ENCODE measurements at regions not wholly inside any gene's neighbourhood (a gene's known extent, or its start where the extent isn't known, plus 50 kb on each side); places are given as distances from the start of the nearest gene placed in this dataset.
A peak's percentile ranks its signal among the peaks of the same experiment; 100 is the strongest.

- peaks cover 11% of the 10 kb centered on the region for H3K4me1 Mint-ChIP-seq (ENCODE audit: low read depth)
- H3K27ac Mint-ChIP-seq, result peak overlapping the region; percentile 72
- no peaks in the 10 kb centered on the region for H3K27me3 Mint-ChIP-seq (ENCODE audit: low read depth)
- H3K9me3 Mint-ChIP-seq, result peaks cover 24% of the 10 kb centered on the region
- no peak overlapping the region for H3K4me3 Mint-ChIP-seq
- H3K36me3 Mint-ChIP-seq (ENCODE audit: low read depth), result peaks cover 6% of the 10 kb centered on the region
Measured at GRCh38 chr14:96961895-96962294, 164.7 kb downstream of the VRK1 start.

- Mint-ChIP-seq H3K9me3 (peaks cover 27% of the 10 kb centered on the region), H3K36me3 (ENCODE audit: low read depth) (peaks cover 6% of the 10 kb centered on the region), H3K27ac (peak overlapping the region; percentile 72), H3K4me1 (ENCODE audit: low read depth) (peaks cover 11% of the 10 kb centered on the region), H3K27me3 (ENCODE audit: low read depth) (no peaks in the 10 kb centered on the region), H3K4me3 (no peak overlapping the region)
Measured at GRCh38 chr14:96962337-96962736, 165.2 kb downstream of the VRK1 start.

DNA sequence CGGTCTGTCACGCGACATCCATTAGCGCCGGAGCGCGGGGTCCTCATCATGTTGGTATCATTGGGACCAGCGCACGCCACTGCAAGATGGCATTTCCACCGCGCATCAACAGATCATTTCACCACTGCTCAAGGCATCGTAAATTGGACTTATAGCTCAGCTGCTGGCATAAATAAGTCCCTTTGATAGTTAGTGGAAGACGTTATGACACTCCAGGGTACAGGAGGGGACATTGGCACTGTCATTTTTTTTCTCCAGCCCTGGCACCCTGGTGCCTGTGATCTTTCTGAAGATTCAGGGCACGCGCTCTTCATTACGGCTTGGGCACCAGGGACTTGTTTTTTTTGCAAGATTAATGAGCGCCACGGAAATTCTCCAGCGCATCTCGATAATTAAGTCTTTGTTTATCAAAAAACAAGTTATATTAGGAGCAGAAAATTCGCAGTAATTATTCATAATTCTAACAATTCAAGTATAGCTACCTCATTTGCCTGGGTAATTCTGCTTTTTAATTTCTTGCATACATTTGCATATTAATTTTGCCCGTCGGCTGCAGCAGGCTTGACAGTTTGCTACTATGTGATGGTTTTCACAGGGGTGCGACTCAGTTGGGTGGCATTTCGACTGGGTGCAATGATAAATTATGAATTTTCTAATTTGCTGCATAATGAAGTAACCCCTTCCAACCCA is 167.7 kb downstream of the VRK1 start:
- Mint-ChIP-seq H3K27ac (no peak overlapping the region), H3K4me1 (ENCODE audit: low read depth) (peaks cover 11% of the 10 kb centered on the region), H3K9me3 (peaks cover 34% of the 10 kb centered on the region), H3K36me3 (ENCODE audit: low read depth) (peaks cover 6% of the 10 kb centered on the region), H3K4me3 (no peak overlapping the region), H3K27me3 (ENCODE audit: low read depth) (no peaks in the 10 kb centered on the region)

DNA sequence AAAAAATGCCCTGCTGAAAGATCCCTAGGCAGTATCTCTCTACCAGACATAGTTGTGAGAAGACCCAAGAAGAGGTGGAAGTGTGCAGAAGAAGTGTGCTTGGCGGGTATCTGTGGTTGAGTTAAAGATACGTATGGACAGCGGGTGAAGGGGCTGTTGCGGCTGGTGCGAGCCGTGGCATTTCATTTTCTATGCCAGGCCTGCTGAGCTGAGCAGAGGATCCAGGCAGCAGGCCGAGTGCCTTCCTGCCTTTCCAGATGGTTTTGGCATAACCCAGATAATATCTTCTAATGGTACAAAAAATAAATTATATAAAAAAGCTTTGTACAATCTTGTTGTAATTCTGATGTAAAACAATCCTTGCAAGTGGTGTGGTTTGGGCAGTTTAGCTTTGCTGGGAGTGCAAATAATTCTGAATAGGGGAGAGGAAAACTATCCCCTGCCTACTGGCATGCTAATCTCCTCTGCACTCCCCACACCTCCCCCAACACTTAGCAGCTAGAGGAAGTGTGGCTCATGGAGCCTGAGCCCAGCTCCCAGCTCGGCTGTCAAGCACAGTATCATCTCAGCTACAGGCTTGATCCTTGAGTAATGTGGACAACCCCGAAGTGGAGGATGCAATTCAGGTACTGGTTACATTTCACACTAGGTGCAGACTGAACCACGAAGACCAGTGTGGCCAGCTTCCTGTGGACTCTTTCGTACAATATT is 168.9 kb downstream of the VRK1 start:
- no peaks in the 10 kb centered on the region for H3K27me3 Mint-ChIP-seq (ENCODE audit: low read depth)
- no peak overlapping the region for H3K27ac Mint-ChIP-seq
- H3K36me3 Mint-ChIP-seq (ENCODE audit: low read depth), result peaks cover 6% of the 10 kb centered on the region
- H3K9me3 Mint-ChIP-seq, result peaks cover 27% of the 10 kb centered on the region
- peaks cover 11% of the 10 kb centered on the region for H3K4me1 Mint-ChIP-seq (ENCODE audit: low read depth)
- no peak overlapping the region for H3K4me3 Mint-ChIP-seq

DNA sequence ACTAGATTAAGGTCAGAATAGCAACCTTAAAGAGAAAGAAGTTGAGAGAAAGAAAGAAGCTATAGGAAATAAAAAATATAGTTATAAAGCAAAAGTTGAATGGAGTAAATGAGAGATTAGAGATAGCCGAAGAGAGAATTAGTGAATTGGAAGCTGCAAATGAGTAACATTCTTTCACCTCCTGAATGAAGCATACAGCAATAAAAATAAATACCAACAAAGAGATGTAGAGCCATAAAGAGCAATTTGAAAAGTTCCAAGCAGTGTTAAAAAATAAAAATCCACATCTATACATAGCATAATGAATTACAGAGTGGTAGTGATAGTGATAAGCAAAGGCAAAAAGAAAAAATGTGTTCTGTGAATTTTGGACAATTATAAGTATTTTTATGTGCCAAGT is 177.9 kb downstream of the VRK1 start:
- H3K9me3 Mint-ChIP-seq, result peaks cover 23% of the 10 kb centered on the region
- no peaks in the 10 kb centered on the region for H3K4me1 Mint-ChIP-seq (ENCODE audit: low read depth)
- H3K27ac Mint-ChIP-seq, result no peak overlapping the region
- no peaks in the 10 kb centered on the region for H3K36me3 Mint-ChIP-seq (ENCODE audit: low read depth)
- no peak overlapping the region for H3K4me3 Mint-ChIP-seq
- H3K27me3 Mint-ChIP-seq (ENCODE audit: low read depth), result peaks cover 16% of the 10 kb centered on the region

DNA sequence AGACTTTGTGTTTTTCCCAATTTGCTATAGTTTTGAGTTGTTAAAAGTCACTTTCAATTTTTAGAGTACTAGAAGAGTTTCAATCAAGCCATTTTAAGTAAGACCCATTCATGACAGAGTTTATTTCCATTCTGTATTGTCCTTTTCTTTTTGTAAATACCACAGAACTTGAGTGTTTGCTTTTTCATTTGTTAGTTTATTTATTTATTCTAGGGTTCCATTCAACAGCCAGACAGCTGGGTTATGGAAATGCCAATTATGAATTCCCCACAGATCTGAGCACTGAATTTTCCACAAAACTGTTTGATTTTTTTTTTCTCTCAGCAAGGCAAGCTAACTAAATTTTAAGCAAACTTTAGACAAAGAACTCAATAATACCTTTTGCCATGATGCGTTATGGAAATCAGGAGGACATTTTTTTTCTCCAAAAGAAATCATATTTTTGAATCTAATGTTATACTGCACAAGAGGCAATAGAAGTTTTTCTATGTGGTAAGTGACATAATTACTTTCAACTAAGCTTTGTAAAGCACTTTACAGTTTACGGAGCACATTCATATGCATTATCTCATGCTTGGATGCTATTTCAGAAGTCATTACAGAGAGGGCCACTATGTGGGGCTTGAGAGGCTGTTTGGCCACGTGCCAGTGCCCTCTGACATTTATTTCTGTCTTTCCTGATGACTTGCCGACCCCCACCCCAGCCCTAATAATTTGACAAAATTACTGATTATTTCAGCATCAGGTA is 181.5 kb downstream of the VRK1 start:
- Mint-ChIP-seq H3K4me3 (no peak overlapping the region), H3K36me3 (ENCODE audit: low read depth) (no peaks in the 10 kb centered on the region), H3K27me3 (ENCODE audit: low read depth) (peaks cover 16% of the 10 kb centered on the region), H3K9me3 (peaks cover 25% of the 10 kb centered on the region), H3K27ac (no peak overlapping the region), H3K4me1 (ENCODE audit: low read depth) (no peaks in the 10 kb centered on the region)

DNA sequence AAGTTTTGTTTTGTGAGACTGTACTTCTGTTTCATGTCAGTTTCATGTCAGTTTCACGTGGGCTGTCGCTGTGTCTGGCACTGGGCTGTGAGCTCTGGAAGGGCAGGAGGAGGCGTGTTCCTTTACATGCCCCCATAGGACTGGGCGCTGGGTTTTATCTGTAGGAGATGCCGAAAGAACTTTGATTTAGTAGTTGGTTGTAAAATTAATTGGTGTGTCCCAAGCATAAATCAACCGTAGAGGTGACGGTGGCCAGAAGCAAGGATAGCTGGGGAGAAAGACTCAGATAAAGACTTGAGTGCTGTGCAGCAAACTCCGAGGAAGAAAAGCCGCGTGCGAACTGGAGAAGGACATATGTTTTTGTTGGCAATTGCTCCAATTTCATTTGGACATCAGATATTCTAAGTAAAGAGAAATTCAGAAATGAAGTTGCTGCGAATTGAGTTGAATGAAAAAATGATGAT is 182.5 kb downstream of the VRK1 start:
- no peak overlapping the region for H3K27ac Mint-ChIP-seq
- H3K4me1 Mint-ChIP-seq (ENCODE audit: low read depth), result no peaks in the 10 kb centered on the region
- H3K4me3 Mint-ChIP-seq, result no peak overlapping the region
- no peaks in the 10 kb centered on the region for H3K36me3 Mint-ChIP-seq (ENCODE audit: low read depth)
- peaks cover 20% of the 10 kb centered on the region for H3K9me3 Mint-ChIP-seq
- H3K27me3 Mint-ChIP-seq (ENCODE audit: low read depth), result peaks cover 16% of the 10 kb centered on the region

- Mint-ChIP-seq H3K9me3 (peaks cover 9% of the 10 kb centered on the region), H3K4me3 (no peak overlapping the region), H3K36me3 (ENCODE audit: low read depth) (no peaks in the 10 kb centered on the region), H3K27me3 (ENCODE audit: low read depth) (peaks cover 16% of the 10 kb centered on the region), H3K4me1 (ENCODE audit: low read depth) (no peaks in the 10 kb centered on the region), H3K27ac (no peak overlapping the region)
Measured at GRCh38 chr14:96980835-96981234, 183.7 kb downstream of the VRK1 start.

- Mint-ChIP-seq H3K27ac (no peak overlapping the region), H3K36me3 (ENCODE audit: low read depth) (no peaks in the 10 kb centered on the region)
Measured at GRCh38 chr14:96986256-96987085, 189.3 kb downstream of the VRK1 start.

GRCh38 chr14:96987086-96987474 is 189.9 kb downstream of the VRK1 start:
- no peaks in the 10 kb centered on the region for H3K4me1 Mint-ChIP-seq (ENCODE audit: low read depth)
- H3K27me3 Mint-ChIP-seq (ENCODE audit: low read depth), result no peaks in the 10 kb centered on the region
- H3K4me3 Mint-ChIP-seq, result no peak overlapping the region
- H3K27ac Mint-ChIP-seq, result no peak overlapping the region
- peaks cover 13% of the 10 kb centered on the region for H3K9me3 Mint-ChIP-seq
- no peaks in the 10 kb centered on the region for H3K36me3 Mint-ChIP-seq (ENCODE audit: low read depth)

More at GRCh38 chr14:96986256-96987085, 189.3 kb downstream of the VRK1 start:
- H3K4me3 Mint-ChIP-seq, result no peak overlapping the region
- peaks cover 13% of the 10 kb centered on the region for H3K9me3 Mint-ChIP-seq
- no peaks in the 10 kb centered on the region for H3K4me1 Mint-ChIP-seq (ENCODE audit: low read depth)
- H3K27me3 Mint-ChIP-seq (ENCODE audit: low read depth), result no peaks in the 10 kb centered on the region

- no peak overlapping the region for H3K4me3 Mint-ChIP-seq
- peaks cover 13% of the 10 kb centered on the region for H3K9me3 Mint-ChIP-seq
- no peaks in the 10 kb centered on the region for H3K4me1 Mint-ChIP-seq (ENCODE audit: low read depth)
- H3K36me3 Mint-ChIP-seq (ENCODE audit: low read depth), result no peaks in the 10 kb centered on the region
- H3K27ac Mint-ChIP-seq, result no peak overlapping the region
- H3K27me3 Mint-ChIP-seq (ENCODE audit: low read depth), result no peaks in the 10 kb centered on the region
Measured at GRCh38 chr14:96987771-96988170, 190.6 kb downstream of the VRK1 start.

DNA sequence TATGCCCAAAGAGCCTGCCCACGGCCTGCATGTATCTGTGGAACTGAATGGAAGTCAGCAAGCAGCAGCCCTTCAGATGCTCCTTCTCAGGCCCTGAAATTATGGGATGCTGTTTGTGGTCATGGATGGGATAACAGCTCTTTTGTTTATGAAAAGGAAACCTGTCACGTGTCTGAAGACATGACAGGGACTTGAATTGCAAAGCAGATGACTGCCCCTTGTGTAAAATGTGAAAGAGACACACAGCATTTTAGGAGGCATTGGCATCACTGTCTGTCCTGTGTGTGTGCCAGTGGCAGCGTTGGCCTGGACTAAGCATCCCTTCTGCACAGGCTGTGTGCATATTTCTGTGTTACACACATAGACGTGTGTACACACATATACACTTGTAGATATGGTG is 192.1 kb downstream of the VRK1 start:
- no peaks in the 10 kb centered on the region for H3K36me3 Mint-ChIP-seq (ENCODE audit: low read depth)
- H3K27me3 Mint-ChIP-seq (ENCODE audit: low read depth), result no peaks in the 10 kb centered on the region
- no peak overlapping the region for H3K27ac Mint-ChIP-seq
- H3K4me1 Mint-ChIP-seq (ENCODE audit: low read depth), result no peaks in the 10 kb centered on the region
- peaks cover 6% of the 10 kb centered on the region for H3K9me3 Mint-ChIP-seq
- no peak overlapping the region for H3K4me3 Mint-ChIP-seq

DNA sequence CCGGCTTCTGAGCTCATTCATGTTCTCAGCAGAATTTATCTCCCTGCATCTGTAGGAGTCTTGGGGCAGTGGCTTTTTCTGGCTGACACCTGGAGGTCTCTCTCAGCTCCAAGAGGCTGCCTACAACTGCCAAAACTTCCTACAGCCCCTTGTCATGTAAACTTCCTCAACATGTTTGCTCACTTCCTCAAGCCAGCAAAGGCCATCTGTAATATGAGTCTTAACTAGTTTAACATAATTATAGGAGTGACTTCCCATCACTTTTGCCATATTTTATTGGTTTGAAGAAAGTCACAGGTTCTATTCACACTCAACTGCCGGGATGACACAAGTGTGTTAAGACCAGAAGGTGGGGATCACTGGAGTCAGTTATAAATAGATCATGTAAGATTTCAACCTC is 194.0 kb downstream of the VRK1 start:
- Mint-ChIP-seq H3K27me3 (ENCODE audit: low read depth) (no peaks in the 10 kb centered on the region), H3K36me3 (ENCODE audit: low read depth) (no peaks in the 10 kb centered on the region), H3K4me3 (no peak overlapping the region)

DNA sequence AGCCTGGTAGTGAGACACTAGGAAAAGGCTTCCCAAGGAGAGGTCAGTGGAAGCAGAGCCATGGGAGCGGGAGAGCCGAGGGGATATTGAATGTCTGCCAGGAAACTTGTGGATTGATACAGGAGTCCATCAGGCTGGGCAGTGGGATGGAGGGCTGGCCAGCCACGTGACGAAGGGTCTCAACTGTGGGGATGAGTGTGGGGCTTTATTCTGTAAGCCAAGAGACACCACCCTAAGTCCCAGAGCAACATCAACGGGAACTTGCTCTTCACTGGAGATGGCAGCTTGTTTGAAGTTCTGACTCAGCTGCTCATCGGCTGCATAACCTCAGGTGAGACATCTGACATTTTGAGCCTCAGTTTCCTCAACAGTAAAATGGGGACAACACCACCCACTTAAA is 197.8 kb downstream of the VRK1 start:
- no peak overlapping the region for H3K27ac Mint-ChIP-seq
- no peak overlapping the region for H3K4me3 Mint-ChIP-seq

More for the DNA sequence above, 194.0 kb downstream of the VRK1 start:
- H3K9me3 Mint-ChIP-seq, result peaks cover 6% of the 10 kb centered on the region
- no peak overlapping the region for H3K27ac Mint-ChIP-seq
- H3K4me1 Mint-ChIP-seq (ENCODE audit: low read depth), result no peaks in the 10 kb centered on the region

More for the DNA sequence above, 197.8 kb downstream of the VRK1 start:
- H3K4me1 Mint-ChIP-seq (ENCODE audit: low read depth), result no peaks in the 10 kb centered on the region
- no peaks in the 10 kb centered on the region for H3K27me3 Mint-ChIP-seq (ENCODE audit: low read depth)
- H3K9me3 Mint-ChIP-seq, result peaks cover 10% of the 10 kb centered on the region
- H3K36me3 Mint-ChIP-seq (ENCODE audit: low read depth), result no peaks in the 10 kb centered on the region

Data from T-helper 1 cell treated with Interleukin-12 subunit alpha and Interleukin-12 subunit beta and Interleukin-4 antibody, amounts not matched to agents 30 μg/mL and 1 μg/mL, for 36 hours (primary cell).